C4-2B (cell line): ENCODE measurements at regions not wholly inside any gene's neighbourhood (a gene's known extent, or its start where the extent isn't known, plus 50 kb on each side); places are given as distances from the start of the nearest gene placed in this dataset.

Experiments used
- H3K27ac ChIP-seq: fragments of 450-650 bp; 2 replicates; pipeline ENCODE4 v1.5.1; 2017
- CTCF ChIP-seq: fragments of 450-650 bp; conservative IDR thresholded peaks from 2 replicates; pipeline ENCODE4 v1.5.1; 2017; ENCODE audit warnings: mild to moderate bottlenecking
- ZFX ChIP-seq: fragments of 450-650 bp; IDR thresholded peaks from 2 replicates; pipeline ENCODE4 v1.6.1; 2017

GRCh38 chr2:194363878-194364277, 1293.1 kb upstream of the SLC39A10 start:
- TF ChIP-seq ZFX (no peak), CTCF (no peak)
- no peak overlapping the region for H3K27ac ChIP-seq

- no peak for TF ChIP-seq CTCF
- no peak overlapping the region for H3K27ac ChIP-seq
These were observed 1293.7 kb upstream of the SLC39A10 start for GRCh38 chr2:194363295-194363694.

GRCh38 chr2:194352505-194352904, 1304.5 kb upstream of the SLC39A10 start:
- TF ChIP-seq ZFX, result no peak
- no peak for TF ChIP-seq CTCF
- H3K27ac ChIP-seq, result no peak overlapping the region

- TF ChIP-seq ZFX, result no peak
- TF ChIP-seq CTCF, result no peak
- H3K27ac ChIP-seq, result no peak overlapping the region
These were observed 1310.8 kb upstream of the SLC39A10 start for GRCh38 chr2:194346193-194346592.

- no peak for TF ChIP-seq ZFX
- no peak for TF ChIP-seq CTCF
- no peak overlapping the region for H3K27ac ChIP-seq
These were observed 1311.7 kb upstream of the SLC39A10 start for GRCh38 chr2:194345347-194345746.

- H3K27ac ChIP-seq, result no peak overlapping the region
- TF ChIP-seq CTCF (no peak), ZFX (no peak)
These were observed 1313.9 kb upstream of the SLC39A10 start for GRCh38 chr2:194343167-194343566.

- TF ChIP-seq CTCF, result no peak
- TF ChIP-seq ZFX, result no peak
- no peak overlapping the region for H3K27ac ChIP-seq
These were observed 1324.1 kb upstream of the SLC39A10 start for GRCh38 chr2:194332799-194333490.
